Kasumi-1 (cell line): ENCODE measurements at regions not wholly inside any gene's neighbourhood (a gene's known extent, or its start where the extent isn't known, plus 50 kb on each side); places are given as distances from the start of the nearest gene placed in this dataset.
A peak's percentile ranks its signal among the peaks of the same experiment; 100 is the strongest.
"Not testable (repeated sequence)": the region's sequence is repeated elsewhere in the genome, so short reads cannot be mapped to it uniquely, and the experiment has no call there.

Experiments
- DNase-seq, 2 experiments: peaks; one replicate each; lab custom pipeline; 2025; lab: John Stamatoyannopoulos, UW

DNA sequence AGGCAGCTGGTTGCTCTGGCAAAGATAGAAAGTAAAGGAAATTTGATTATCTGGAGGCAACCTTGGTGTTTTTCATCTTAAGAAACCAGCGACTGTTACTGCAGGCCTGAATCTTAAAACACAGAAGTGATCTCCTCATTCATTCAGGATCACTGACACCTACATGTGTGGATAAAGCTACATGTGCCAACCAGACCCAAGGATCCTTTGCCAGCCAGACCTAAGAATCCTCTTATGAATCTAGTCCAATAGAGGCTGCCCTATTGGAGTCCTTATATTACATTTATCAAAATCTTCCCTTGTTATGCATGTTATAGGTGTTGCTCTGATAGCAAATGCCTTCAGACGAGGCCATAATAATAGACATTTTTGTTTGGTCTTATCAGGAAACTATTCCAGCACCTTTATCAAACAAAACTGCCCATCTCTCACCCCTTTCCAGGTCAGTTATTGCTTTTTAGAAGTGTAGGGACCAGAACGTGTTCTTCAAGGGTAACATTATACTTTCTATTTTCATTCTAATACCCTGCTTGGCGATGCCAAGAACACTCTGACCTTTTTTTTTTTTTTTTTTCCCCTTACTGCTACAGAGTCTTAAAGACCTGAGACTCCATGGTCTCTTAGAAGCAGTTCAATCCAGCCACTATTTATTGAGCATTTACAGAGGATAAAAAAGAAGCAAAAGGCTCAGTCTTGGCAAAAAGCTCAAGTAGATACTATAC lies 175.5 kb upstream of the PTBP2 start:
- no peak for DNase-seq

DNA sequence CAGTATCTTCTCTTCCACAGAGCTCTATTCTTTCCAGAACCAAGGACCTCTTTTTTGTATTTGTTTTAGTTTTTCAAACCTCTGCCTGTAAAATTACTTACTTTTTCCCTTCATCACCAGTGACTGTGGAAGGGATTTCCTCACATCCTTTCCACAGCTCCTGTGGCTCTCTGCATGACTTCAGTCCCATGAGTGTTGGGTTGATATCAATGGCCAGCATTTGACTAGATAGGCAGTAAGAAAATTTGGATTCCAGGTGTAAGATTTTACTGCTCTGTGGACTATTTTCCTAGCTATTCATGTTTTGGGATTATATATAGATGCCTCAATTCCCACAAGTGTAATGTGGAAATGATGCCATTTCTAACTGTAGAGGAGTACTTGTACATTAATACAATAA lies 171.5 kb upstream of the PTBP2 start:
- no peak for DNase-seq

DNA sequence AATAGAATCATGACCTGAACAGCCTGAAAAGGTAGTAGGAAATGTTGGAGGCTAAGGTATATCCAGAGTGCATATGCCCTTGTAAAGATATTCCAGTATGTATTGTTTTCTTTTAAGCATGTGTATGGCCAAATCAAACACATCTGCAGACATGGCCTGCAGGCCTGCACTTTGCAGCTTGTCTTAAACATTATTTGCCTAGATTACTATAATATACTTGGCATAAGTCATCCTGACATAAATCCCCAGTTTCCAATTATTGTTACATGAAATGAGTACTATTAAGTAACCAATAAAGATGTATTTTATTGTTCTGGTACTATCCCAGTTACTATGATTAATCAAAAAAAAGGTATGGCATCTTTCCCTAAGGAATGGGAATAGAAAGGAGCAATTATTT lies 169.1 kb upstream of the PTBP2 start:
- no peak for DNase-seq

DNA sequence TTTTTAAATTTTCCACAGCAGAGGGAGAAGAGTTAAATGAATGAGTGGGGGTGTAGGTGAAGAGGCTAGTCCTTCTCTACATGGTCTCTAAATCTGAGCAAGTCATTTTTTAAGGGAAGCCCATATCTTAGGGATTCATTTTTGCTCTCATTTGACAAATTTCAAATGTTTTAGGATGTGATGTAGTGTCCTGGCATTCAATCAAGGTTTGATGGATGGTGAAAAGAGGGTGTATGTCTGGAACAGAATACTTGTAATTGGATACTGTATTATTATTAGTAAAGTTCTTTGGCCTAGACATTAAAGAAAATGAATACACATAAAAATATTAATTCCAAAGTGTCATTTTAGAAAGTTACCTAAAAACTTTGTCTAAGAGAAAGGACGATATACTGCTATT lies 167.8 kb upstream of the PTBP2 start:
- DNase-seq, result no peak

DNA sequence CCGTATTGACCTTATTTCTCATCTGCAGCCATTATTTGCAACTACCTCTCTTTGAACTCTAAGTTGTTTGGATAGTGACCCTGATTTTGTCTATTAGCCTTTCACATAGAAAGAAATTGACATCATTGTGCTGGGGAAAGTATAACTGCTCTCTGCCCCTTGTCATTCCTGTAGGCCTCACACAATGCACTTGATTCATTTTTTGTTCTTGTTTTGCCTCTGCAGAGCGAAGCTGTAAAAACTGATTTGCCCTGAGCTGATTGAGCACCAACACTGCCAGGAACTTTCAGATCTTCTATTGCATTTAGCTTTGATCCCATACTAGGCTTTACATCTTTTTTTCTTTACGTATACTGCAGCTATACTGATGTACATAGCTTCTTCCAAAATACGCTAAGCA lies 167.2 kb upstream of the PTBP2 start:
- DNase-seq, result no peak

DNA sequence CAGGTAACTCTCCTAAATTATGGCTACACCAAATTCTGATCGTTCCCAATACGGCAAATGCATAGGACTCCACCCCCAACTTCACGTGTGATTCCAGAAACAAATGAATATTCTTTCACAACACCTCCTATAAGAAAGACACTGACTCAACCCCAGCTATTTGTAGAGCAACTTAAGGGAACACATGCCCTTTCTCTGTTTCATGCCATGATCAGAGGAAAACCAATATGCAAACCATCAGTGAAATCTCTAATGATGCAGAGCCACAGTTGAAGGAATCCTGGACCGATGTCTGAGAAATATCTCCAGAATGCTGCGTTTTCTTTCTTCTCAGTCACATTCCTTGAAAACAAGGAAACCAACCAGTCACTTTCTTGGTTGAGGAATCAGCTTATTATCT lies 164.2 kb upstream of the PTBP2 start:
- DNase-seq, result no peak

DNA sequence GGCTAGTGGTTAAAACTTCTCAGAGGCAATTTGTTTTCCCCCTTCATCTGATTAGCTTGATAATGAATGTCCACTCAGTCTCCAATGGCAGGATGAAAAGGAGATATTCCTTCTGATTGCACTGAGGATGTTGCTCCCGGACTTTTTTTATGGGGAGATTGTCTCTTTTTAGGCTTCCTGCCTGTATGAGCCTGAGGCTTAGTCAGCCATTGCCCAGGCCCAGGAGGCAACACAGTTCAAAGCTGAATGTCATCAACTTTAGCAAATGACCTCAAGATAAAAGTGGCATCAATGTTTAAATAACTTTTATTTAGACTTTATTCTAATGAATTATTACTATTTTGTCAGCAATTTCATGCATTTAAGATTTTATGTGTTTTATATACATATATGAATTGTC lies 162.9 kb upstream of the PTBP2 start:
- no peak for DNase-seq

DNA sequence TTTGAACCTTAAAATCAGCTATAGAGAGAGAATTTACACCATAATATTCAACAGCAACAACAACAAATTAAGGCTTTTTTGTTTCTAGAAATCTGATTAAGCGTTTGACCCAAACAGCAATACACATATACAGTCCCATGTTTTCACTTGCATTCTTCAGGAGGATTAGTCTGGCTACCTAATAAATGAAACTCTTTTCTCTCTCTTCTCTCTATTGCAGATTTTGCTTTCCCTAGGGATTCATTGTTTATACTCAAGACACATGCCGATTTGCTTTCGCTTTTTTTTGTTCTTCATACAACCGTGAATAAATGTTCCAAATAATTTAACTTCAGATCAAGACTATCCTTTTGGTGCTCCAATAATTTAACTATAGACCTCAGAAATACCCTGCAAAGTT lies 162.4 kb upstream of the PTBP2 start:
- DNase-seq, result no peak

DNA sequence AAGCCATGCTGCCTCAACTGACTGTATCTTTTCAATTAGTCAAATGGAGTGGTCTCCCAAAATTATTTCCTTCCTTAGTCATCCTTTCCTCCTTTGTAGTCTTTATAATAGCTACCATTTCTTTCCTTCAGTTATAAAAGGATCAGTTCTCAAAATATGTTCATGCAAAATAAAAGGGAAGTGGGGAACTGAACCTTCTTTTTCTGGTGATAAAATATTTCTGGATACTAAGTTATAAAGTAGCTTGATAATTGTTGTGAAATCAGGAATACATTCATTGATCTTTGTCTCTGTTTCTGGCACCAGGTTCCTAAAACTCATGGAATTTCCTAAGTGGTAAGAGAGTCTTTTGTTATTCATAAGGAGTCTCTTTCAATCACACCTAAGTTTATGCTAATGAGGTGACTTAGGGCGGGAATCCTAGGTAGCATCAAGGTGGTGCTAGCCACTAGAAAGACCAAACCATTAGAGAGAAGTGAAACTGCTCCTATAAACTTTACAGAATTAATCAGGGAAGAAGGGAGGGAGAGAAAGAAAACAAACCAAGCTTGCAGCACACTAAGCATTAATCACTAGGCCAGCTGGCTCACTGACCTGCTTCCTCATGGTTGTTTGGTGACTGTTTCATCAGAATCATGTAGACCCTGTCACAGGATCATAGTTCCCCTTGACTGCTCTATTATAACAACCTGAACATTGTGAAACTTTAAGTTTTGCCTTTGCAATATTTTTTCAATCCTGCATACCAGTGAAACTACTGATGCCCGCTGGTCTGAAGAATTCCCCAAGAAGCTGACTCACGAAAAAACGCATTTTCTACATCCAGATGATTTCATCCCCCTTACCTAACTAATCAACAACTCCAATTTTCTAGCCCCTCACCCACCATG lies 161.6 kb upstream of the PTBP2 start:
- DNase-seq, result peak in 1 of 2 experiments; percentile 20

DNA sequence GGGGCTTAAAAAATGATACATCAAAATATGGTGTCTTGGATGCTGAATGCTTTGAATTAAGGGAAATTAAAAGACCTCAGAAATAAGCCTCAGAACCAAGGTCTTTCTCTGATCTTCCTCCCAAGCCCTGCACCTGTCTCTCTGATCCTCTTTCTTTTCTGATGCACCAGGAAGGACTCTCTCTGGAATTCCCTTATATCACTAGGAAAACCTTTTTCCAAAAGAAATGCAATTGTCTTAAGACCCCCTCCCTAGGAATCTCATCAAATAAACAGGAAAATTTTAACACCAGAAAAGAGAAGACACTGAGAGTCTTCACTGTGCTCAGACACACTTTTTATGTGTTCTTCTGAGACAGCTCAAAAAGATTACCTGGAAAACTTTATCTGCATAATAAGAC lies 159.5 kb upstream of the PTBP2 start:
- DNase-seq, result no peak

DNA sequence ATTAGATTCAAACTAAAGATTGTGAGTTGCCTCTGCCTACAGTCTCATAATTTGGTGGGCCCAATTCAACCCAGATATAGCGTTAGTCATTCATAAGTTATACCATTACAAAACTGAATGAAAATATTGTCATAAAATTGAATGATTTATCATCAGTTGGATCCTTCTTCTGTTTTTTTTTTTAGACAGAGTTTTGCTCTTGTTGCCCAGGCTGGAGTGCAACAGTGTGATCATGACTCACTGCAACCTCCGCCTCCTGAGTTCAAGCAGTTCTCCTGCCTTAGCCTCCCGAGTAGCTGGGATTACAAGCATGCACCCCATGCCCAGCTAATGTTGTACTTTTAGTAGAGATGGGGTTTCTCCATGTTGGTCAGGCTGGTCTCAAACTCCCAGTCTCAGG lies 157.2 kb upstream of the PTBP2 start:
- not testable (repeated sequence) for DNase-seq

DNA sequence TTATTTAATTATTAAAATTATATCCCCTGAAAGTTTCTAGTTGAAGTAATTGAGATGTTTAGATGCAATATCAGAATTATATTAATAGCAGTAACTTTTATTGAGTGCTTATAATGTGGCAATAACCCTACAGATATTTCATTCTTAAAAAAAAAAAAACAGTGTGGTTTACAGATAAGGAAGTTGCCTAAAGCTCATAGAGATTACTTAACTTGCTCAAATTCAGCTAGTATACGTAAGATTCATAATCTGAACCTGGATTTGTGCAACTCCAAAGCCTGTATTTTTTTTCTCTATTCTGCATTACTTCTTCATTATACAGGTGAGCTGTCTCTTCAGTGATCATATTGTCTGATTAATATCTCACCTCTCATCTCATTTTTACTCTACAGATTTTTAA lies 156.0 kb upstream of the PTBP2 start:
- peak; percentile 25 to 34 for DNase-seq

DNA sequence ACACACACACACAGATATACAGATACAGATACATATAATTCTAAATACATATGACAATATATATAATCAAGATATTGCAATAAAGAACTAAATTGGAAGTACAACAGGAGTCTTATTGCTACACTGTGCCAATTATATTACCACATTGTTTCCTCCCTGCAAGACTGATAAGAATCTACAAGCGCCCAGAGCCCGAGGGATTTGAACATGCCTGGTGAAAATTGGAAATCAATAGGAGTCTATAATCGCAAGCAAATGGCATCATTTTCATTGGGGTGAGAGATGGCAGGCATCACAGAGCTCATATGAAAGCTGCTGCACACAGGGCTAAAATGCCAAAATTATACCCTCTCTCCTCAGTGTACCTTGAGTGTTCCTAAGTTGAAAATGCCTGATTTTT lies 152.9 kb upstream of the PTBP2 start:
- DNase-seq, result no peak

DNA sequence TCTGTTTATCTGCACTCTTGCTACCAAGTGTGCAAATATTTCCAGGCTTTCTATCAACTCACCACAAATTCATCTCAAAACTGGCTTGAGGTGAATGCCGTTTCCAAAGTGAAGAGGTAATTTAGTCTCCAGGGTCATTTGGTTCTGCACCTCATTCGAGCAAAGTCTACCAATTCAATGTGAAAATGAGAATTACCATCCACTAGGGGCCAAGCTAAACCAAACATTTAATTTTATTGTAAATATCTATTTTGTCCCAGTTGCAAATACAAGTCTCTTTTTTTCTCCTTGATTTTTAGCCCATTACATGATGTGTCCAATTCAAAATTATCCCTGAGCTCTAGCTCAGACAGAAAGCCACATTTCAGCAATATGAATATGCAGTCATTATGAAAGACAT lies 152.3 kb upstream of the PTBP2 start:
- DNase-seq, result no peak

DNA sequence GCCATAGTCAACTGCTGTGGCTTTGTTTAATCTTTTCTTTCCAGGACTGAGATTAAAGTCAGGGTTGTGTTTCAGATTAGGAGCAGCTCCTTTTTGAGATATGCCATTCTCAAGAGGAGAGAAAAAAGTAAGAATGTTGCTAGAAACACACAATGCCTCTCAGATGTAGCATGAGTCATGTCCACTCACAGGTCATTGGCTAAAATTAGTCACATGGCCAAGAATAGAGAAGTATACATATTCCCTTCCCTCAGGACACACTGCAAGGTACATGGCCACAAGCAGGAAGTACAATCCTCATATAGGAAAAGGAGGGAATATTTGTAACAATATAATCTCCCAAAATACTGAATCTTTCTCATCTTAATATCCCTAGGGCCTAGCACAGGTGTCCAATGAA lies 141.9 kb upstream of the PTBP2 start:
- DNase-seq, result no peak

DNA sequence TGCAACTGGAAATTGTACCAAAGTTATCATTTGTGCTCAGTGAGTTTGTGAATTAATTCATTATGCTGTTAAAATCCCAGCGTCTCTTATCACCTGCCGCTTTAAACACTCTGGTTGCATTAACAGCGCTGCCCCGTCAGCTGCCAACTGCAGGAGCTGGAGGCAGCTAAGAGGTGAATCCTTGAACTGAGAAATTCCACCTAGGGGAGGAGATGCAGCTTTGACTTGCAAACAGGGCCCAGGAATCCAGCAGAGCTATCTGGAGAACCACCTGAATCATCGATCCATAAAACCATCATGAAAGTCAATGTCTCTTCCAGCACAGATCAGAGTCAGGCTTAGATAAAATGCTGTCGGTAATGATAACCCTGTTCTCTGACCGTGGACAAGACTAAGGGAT lies 140.7 kb upstream of the PTBP2 start:
- no peak for DNase-seq

DNA sequence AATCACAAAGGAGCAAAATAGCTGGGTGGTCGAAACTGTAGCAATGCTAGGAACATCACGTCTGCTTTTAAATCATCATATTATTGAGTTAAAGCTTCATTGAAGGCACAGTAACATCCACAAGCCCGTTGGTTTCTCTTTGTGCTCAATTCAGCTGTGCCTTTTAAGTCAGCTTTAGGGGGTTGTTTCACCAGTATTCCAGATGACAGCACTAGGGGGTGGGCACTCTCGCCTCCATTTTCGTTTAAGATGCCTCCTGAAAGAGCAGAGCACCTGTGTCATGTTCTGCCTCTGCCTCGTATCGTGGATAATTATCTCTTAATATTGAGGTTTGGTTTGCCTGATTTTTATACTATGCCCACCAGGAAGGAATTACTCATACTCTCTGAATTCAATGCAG lies 139.8 kb upstream of the PTBP2 start:
- DNase-seq, result no peak

DNA sequence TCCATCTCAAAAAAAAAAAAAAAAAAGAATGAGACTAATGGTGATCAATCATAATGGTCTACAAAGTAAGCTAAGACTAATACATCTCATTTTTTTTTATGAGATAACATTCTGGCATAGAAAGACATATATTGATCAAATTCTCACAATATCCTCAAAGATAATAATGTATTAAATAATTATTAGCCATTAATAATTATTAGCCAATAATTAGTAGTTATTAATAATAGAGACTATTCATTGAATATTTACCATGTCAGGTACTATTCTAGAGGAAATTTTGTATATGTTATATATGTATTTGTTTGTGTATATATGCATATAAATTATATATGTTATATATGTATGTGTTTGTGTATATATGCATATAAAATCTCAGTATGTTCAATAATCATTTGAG lies 137.7 kb upstream of the PTBP2 start:
- DNase-seq, result no peak

DNA sequence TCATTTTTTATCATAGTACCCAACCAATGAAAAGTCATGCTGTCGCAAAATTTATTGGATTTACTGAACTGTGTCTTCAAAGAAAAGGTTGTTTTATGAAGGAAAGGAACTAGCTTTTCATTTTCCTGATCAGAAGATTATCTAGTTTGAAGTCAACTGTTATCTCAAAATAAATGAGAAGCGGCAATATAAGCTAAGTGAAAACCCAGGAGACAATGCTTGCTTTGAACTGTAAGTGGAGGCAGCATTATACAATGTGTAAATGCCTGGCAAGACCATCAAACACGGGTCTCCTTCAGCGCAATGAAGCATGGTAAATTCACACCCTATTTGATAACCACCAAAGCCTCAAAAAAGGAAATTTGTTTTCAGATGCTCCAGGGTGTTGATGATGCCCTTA lies 134.4 kb upstream of the PTBP2 start:
- no peak for DNase-seq

DNA sequence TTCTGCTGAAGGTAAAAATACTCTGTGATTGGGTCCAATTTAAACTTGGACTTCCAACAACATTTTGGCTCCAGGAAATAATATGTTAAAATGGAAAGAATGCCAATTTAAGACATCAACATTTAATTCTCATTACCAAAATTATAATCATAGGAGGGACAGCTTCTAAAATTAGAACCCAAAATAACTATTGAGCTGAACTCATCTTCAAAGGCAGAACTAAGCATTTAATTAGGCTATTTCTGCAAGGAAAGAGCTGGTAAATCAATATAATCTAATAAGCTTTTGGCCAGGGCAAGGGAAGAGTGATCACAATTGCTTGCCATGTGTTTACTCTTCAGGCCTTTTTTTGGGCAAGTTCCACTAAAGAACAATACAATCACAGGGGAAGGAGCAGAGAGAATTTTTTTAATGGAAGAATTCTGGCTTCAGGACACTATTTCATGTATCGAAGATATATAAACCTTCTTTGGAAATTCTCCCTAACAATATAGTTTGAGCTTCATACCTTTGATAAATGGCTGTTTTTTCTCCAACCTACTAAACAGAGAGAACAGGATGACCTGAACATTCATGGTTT lies 133.1 kb upstream of the PTBP2 start:
- DNase-seq, result no peak

DNA sequence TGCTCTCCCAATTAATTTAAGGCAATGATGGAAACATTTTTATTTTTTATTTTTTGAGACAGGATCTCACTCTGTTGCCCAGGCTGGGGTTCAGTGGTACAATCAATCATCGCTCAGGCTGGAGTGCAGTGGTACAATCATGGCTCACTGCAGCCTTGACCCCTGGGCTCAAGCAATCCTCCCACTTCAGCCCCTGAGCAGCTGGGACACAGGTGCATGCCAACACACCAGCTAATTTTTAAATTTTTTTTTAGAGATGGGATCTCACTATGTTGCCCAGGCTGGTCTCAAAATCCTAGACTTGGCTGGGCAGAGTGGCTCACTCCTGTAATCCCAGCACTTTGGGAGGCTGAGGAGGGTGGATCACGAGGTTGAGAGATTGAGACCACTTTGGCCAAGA lies 126.1 kb upstream of the PTBP2 start:
- not testable (repeated sequence) for DNase-seq

DNA sequence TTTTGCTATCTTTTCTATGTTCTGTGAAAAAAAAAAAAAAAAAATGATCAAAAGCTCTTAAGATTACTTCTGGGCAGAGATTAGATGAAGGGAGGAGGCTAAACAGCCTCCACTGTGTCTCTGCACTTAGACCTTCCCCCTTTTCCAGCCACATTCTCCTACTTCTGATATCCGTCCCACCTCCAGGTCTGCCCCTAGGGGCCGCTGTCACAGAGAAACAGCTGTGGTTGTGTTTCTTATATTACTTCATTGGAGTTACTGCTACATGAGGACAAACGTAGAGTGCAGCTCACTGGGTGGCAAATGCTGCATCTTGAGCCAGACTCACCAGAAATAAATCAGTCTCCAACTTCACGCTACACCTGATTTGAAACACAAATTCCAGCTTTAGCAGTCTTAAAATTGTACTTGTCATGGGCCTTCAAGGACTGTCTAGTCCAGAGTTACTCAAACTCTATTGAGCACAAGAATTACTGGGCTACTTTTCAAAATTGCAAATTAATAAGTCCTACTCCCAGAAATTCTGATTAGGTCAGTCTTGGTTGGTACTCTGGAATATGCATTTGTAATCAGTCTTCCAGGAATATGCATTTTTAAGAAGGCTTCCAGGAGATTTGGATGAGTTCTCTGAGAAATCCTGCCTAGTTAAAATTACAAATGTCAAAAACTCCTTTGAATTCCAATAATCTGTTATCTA lies 125.2 kb upstream of the PTBP2 start:
- DNase-seq, result peak; percentile 70 to 73

DNA sequence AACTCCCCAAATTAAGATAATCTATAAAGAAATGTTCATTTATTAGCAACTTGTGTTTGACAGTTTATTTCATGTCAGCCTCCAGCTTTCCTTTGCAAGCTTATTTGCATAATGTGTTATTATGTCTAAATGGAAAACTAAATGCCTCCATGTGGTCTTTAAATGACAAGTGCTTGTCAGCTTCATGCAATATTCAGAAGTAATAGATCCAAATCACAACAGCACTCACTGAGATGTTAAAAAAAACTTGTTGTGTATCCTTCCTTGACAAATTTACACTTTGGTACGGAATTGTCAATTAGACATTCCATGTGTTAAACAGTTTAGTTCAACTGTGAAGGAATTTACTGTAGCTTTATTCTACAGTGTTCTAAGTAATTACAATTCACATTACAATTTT lies 124.4 kb upstream of the PTBP2 start:
- no peak for DNase-seq
